ENCODE measurements at regions not wholly inside any gene's neighbourhood (a gene's known extent, or its start where the extent isn't known, plus 50 kb on each side); places are given as distances from the start of the nearest gene placed in this dataset.

DNA sequence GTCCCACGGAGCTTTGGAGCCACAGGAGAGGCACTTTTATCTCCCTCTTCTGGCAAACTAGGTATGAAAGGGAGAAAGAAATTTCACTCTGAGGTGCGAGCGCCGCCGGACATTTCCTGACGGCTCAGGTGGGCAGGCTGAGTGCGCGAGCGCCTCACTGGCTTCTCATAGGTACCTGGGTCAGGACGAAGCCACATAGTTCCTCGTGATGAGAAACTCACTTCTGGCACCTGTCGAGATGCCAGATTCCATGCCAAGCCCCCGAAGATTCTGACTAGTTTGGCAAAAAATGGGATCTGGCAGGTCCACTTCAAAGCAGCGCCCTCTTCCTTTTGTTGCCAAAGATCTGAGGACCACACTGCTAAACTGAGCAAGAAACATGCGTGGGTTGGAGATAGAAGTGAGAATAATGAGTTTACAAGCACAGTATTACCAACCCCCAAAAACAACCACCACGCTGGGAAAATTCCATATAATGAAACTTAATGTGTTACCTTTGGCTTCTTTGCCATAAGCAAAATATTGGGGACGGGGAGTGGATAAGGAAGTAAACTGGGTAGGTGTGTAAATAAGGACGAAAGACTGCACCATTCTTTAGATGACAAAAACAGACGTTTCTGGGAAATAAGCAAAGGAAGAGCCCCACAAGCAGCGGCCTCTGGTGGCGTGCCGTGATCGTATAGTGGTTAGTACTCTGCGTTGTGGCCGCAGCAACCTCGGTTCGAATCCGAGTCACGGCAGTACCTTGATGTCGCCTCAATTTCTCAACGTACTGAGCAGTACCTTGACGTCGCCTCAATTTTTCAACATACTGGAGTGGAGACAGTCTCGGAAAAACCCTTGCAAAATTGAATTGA lies 89.8 kb upstream of the PRSS16 start:
- H3K27me3 ChIP-seq (ENCODE audit: insufficient read depth, poor library complexity, severe bottlenecking): no peaks in the 10 kb centered on the region
- peak overlapping the region; percentile 10; the same call in 1 of the 2 replicates for H3K27ac ChIP-seq (replicated peaks)
- peak in 1 of 2 experiments; percentile 80 for DNase-seq (ENCODE audit: low read depth in 1 of 2, low spot score in 1 of 2)
- TF ChIP-seq CTCF (IDR thresholded peaks at IDR 0.05; ENCODE audit: insufficient read depth, low read length) (peak; percentile 19), REST (IDR thresholded peaks at IDR 0.05; ENCODE audit: insufficient replicate concordance, low read depth) (no peak)
- H3K4me3 ChIP-seq (replicated peaks; ENCODE audit: insufficient read depth, low read length): peak overlapping the region; percentile 46

DNA sequence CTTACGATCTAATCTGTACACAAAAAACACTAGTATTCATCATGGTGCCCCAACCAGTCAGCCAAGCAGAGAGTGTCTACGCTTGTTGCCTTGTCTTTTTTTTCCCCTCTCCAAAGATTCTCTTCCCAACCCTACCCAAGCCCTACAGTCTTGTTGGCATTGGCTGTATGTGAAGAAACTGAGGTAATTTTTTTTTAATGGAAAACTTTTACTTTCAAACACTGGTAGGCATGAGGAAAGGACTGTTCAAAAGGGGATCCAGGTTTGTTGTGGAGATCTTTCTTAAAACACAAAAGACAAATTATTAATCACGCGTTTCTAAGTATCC lies 89.2 kb upstream of the PRSS16 start:
- DNase-seq (ENCODE audit: low read depth in 1 of 2, low spot score in 1 of 2): no peak
- Histone ChIP-seq H3K27ac (replicated peaks) (no peak overlapping the region), H3K4me3 (replicated peaks; ENCODE audit: insufficient read depth, low read length) (no peak overlapping the region; the same call in 1 of the 2 replicates)

GRCh38 chr6:27159725-27160124 lies 87.8 kb upstream of the PRSS16 start:
- H3K4me3 ChIP-seq (replicated peaks; ENCODE audit: insufficient read depth, low read length): no peak overlapping the region
- no peak overlapping the region for H3K27ac ChIP-seq (replicated peaks)
- TF ChIP-seq REST (IDR thresholded peaks at IDR 0.05; ENCODE audit: insufficient replicate concordance, low read depth): no peak
- TF ChIP-seq SPI1 (IDR thresholded peaks at IDR 0.05; ENCODE audit: borderline replicate concordance, low read depth): no peak
- no peak for TF ChIP-seq CTCF (IDR thresholded peaks at IDR 0.05; ENCODE audit: insufficient read depth, low read length)
- TF ChIP-seq POLR2AphosphoS5 (IDR thresholded peaks at IDR 0.05; ENCODE audit: low read depth): no peak
- no peak for TF ChIP-seq GABPA (IDR thresholded peaks at IDR 0.05; ENCODE audit: low read depth)
- no peak for DNase-seq (ENCODE audit: low read depth in 1 of 2, low spot score in 1 of 2)
- no peaks in the 10 kb centered on the region for H3K27me3 ChIP-seq (ENCODE audit: insufficient read depth, poor library complexity, severe bottlenecking)

More for the DNA sequence above, 89.2 kb upstream of the PRSS16 start:
- no peak for TF ChIP-seq SPI1 (IDR thresholded peaks at IDR 0.05; ENCODE audit: borderline replicate concordance, low read depth)
- H3K27me3 ChIP-seq (ENCODE audit: insufficient read depth, poor library complexity, severe bottlenecking): no peaks in the 10 kb centered on the region

DNA sequence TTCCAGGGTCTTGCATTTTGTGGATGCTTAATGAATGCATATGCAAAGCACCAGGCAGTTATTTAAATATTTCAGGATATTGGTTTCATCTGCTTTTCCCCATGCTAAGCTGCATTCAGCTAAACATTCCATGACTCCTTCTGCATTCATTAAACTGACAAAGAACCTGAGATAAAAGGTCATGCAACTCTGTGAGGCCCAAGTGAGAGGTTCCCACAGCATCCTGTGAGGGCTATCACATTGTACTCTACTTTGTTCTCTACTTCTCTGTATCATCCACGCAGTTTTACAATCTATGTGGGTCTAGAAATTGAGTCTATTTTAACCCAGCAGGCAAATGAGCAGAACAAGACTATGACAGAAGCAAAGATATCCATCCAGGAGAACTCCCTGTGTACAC lies 86.4 kb upstream of the PRSS16 start:
- no peak for DNase-seq (ENCODE audit: low read depth in 1 of 2, low spot score in 1 of 2)
- Histone ChIP-seq H3K27ac (replicated peaks) (no peak overlapping the region), H3K4me3 (replicated peaks; ENCODE audit: insufficient read depth, low read length) (no peak overlapping the region), H3K27me3 (ENCODE audit: insufficient read depth, poor library complexity, severe bottlenecking) (no peaks in the 10 kb centered on the region)
- TF ChIP-seq CTCF (IDR thresholded peaks at IDR 0.05; ENCODE audit: insufficient read depth, low read length): no peak
- no peak for TF ChIP-seq REST (IDR thresholded peaks at IDR 0.05; ENCODE audit: insufficient replicate concordance, low read depth)
- TF ChIP-seq GABPA (IDR thresholded peaks at IDR 0.05; ENCODE audit: low read depth): no peak
- TF ChIP-seq POLR2AphosphoS5 (IDR thresholded peaks at IDR 0.05; ENCODE audit: low read depth): no peak
- TF ChIP-seq SPI1 (IDR thresholded peaks at IDR 0.05; ENCODE audit: borderline replicate concordance, low read depth): no peak

Measured in HL-60 (cell line).